Stimulated activated CD8-positive, alpha-beta memory T cell treated with anti-CD3 and anti-CD28 coated beads, Interleukin-4, amount 100 ng/mL, for 24 hours (primary cell): ENCODE measurements at regions not wholly inside any gene's neighbourhood (a gene's known extent, or its start where the extent isn't known, plus 50 kb on each side); places are given as distances from the start of the nearest gene placed in this dataset.
"Not testable (repeated sequence)": the region's sequence is repeated elsewhere in the genome, so short reads cannot be mapped to it uniquely, and the experiment has no call there.

Experiments
- DNase-seq: peaks from one replicate; pipeline ENCODE4 v3.0.0-alpha.2; 2020; ENCODE audit warnings: low read depth

- no peak for DNase-seq
Observed at GRCh38 chr21:35162831-35163230, 113.7 kb upstream of the RUNX1 start.

GRCh38 chr21:35159881-35160280 lies 110.8 kb upstream of the RUNX1 start:
- DNase-seq = no peak

- not testable (repeated sequence) for DNase-seq
Observed at GRCh38 chr21:35157374-35157773, 108.3 kb upstream of the RUNX1 start.

- DNase-seq = no peak
Observed at GRCh38 chr21:35156293-35157278, 107.5 kb upstream of the RUNX1 start.

GRCh38 chr21:35154788-35155187 lies 105.7 kb upstream of the RUNX1 start:
- DNase-seq = no peak

- DNase-seq = no peak
Observed at GRCh38 chr21:35153671-35154070, 104.6 kb upstream of the RUNX1 start.

- DNase-seq = no peak
Observed at GRCh38 chr21:35150562-35151226, 101.6 kb upstream of the RUNX1 start.

- DNase-seq = no peak
Observed at GRCh38 chr21:35149698-35150097, 100.6 kb upstream of the RUNX1 start.

GRCh38 chr21:35147439-35147838 lies 98.3 kb upstream of the RUNX1 start:
- no peak for DNase-seq

- no peak for DNase-seq
Observed at GRCh38 chr21:35145626-35146233, 96.6 kb upstream of the RUNX1 start.

GRCh38 chr21:35144978-35145377 lies 95.9 kb upstream of the RUNX1 start:
- no peak for DNase-seq

- DNase-seq = no peak
Observed at GRCh38 chr21:35142036-35142815, 93.1 kb upstream of the RUNX1 start.

- no peak for DNase-seq
Observed at GRCh38 chr21:35139382-35139715, 90.2 kb upstream of the RUNX1 start.

- DNase-seq = peak; percentile 49
Observed at GRCh38 chr21:35138665-35139381, 89.7 kb upstream of the RUNX1 start.

GRCh38 chr21:35136586-35137219 lies 87.6 kb upstream of the RUNX1 start:
- no peak for DNase-seq

- DNase-seq = no peak
Observed at GRCh38 chr21:35136106-35136505, 87.0 kb upstream of the RUNX1 start.

- no peak for DNase-seq
Observed at GRCh38 chr21:35135481-35135880, 86.4 kb upstream of the RUNX1 start.

- DNase-seq = no peak
Observed at GRCh38 chr21:35134309-35134708, 85.2 kb upstream of the RUNX1 start.

- no peak for DNase-seq
Observed at GRCh38 chr21:35128536-35128935, 79.4 kb upstream of the RUNX1 start.

- no peak for DNase-seq
Observed at GRCh38 chr21:35127851-35128250, 78.7 kb upstream of the RUNX1 start.

GRCh38 chr21:35127026-35127425 lies 77.9 kb upstream of the RUNX1 start:
- no peak for DNase-seq
